SK-N-SH (cell line): ENCODE measurements at regions not wholly inside any gene's neighbourhood (a gene's known extent, or its start where the extent isn't known, plus 50 kb on each side); places are given as distances from the start of the nearest gene placed in this dataset.
A peak's percentile ranks its signal among the peaks of the same experiment; 100 is the strongest.

Source experiments
- CTCF ChIA-PET: fragments of 300-600, 350-600 bp; formaldehyde crosslinking; extraction: SDS; loops from one replicate; lab custom pipeline; 2021; lab: Yijun Ruan, JAX
- POLR2A ChIA-PET: fragments of 350-600 bp; sonication (Branson Sonifier 250); formaldehyde crosslinking; extraction: SDS; loops from one replicate; lab custom pipeline; 2020; ENCODE audit warnings: antibody characterized with exemption, inconsistent platforms; lab: Yijun Ruan, JAX
- DNase-seq: peaks from one replicate; pipeline ENCODE4 v3.0.0; 2012
- H2AFZ ChIP-seq: fragments of 200-600 bp; sonication (generic); 2 replicates; pipeline ENCODE4 v1.8.1; 2016; ENCODE audit warnings: antibody characterized with exemption, mild to moderate bottlenecking, low read depth
- H3F3A ChIP-seq: fragments of 200-600 bp; sonication (generic); replicated peaks from 2 replicates; pipeline ENCODE3; 2016; ENCODE audit warnings: antibody characterized with exemption, mild to moderate bottlenecking; ENCODE audit not compliant: insufficient read depth
- H3K27ac ChIP-seq, 2 experiments: fragments of 200-500 bp in 1 of 2; fragments of 200-600 bp in 1 of 2; sonication (Bioruptor generic) in 1 of 2; sonication (generic), shearing (Covaris generic) in 1 of 2; 2 replicates each; pipeline versions ENCODE4 v1.5.1 to v1.6.1; 2014 to 2016; ENCODE audit warnings: low read depth in 2 of 2, inconsistent platforms in 1 of 2, low read length in 1 of 2, mild to moderate bottlenecking in 1 of 2, mixed read lengths in 1 of 2
- H3K27me3 ChIP-seq: fragments of 200-600 bp; sonication (generic), shearing (Covaris generic); 2 replicates; pipeline ENCODE4 v1.6.1; 2016; ENCODE audit warnings: mixed run types; ENCODE audit not compliant: insufficient read depth
- H3K36me3 ChIP-seq, 2 experiments: fragments of 200-500 bp in 1 of 2; fragments of 200-600 bp in 1 of 2; sonication (Bioruptor generic) in 1 of 2; sonication (generic) in 1 of 2; replicated peaks in 1 of 2; 2 replicates each; pipeline versions ENCODE3 to v1.5.1; 2014 to 2016; ENCODE audit warnings: low read length in 1 of 2, mild to moderate bottlenecking in 1 of 2; ENCODE audit not compliant: insufficient read depth in 2 of 2, control insufficient read depth in 1 of 2
- H3K4me1 ChIP-seq, 2 experiments: fragments of 200-500 bp in 1 of 2; fragments of 200-600 bp in 1 of 2; sonication (Bioruptor generic) in 1 of 2; sonication (generic), shearing (Covaris generic) in 1 of 2; 2 replicates each; pipeline versions ENCODE4 v1.5.1 to v1.6.1; 2014 to 2016; ENCODE audit warnings: low read depth in 1 of 2, low read length in 1 of 2, mixed run types in 1 of 2; ENCODE audit not compliant: insufficient read depth in 2 of 2, control insufficient read depth in 1 of 2
- H3K4me2 ChIP-seq: fragments of 200-600 bp; sonication (generic), shearing (Covaris generic); 2 replicates; pipeline ENCODE4 v1.6.1; 2017; ENCODE audit warnings: mixed run types
- H3K4me3 ChIP-seq, 2 experiments: fragments of 200-500 bp in 1 of 2; fragments of 200-600 bp in 1 of 2; sonication (Bioruptor generic) in 1 of 2; sonication (generic), shearing (Covaris generic) in 1 of 2; 2 replicates each; pipeline versions ENCODE4 v1.5.1 to v1.8.1; 2014 to 2016; ENCODE audit warnings: low read depth in 2 of 2, inconsistent platforms in 1 of 2, low read length in 1 of 2, mild to moderate bottlenecking in 1 of 2, mixed read lengths in 1 of 2, moderate library complexity in 1 of 2
- H3K79me2 ChIP-seq: fragments of 200-600 bp; sonication (generic); 2 replicates; pipeline ENCODE4 v1.8.1; 2017; ENCODE audit warnings: mild to moderate bottlenecking; ENCODE audit not compliant: insufficient read depth
- H3K9ac ChIP-seq: fragments of 200-600 bp; sonication (generic); 2 replicates; pipeline ENCODE4 v1.6.1; 2017; ENCODE audit warnings: mixed run types
- H3K9me2 ChIP-seq: fragments of 200-600 bp; sonication (generic); 2 replicates; pipeline ENCODE4 v1.6.1; 2017; ENCODE audit warnings: mixed run types
- H3K9me3 ChIP-seq: fragments of 200-600 bp; sonication (generic); 2 replicates; pipeline ENCODE4 v1.6.1; 2017; ENCODE audit warnings: mixed run types, mild to moderate bottlenecking, moderate library complexity
- H4K20me1 ChIP-seq: fragments of 200-600 bp; sonication (generic); 2 replicates; pipeline ENCODE4 v1.6.1; 2017; ENCODE audit warnings: mild to moderate bottlenecking, mixed run types; ENCODE audit not compliant: insufficient read depth
- FOXJ3 ChIP-seq: sonication (generic); formaldehyde crosslinking; IDR thresholded peaks from 2 replicates; pipeline ENCODE4 v1.5.1; 2020; ENCODE audit warnings: mild to moderate bottlenecking, missing genetic modification reagents
- GATA2 ChIP-seq: sonication (generic); formaldehyde crosslinking; IDR thresholded peaks from 2 replicates; pipeline ENCODE4 v1.5.0; 2020; ENCODE audit warnings: mild to moderate bottlenecking, missing genetic modification reagents
- MAX ChIP-seq: IDR thresholded peaks from 2 replicates; pipeline ENCODE4 v1.4.0; 2012; ENCODE audit warnings: low read depth
- NRF1 ChIP-seq: IDR thresholded peaks from 2 replicates; pipeline ENCODE4 v1.6.1; 2012; ENCODE audit warnings: low read depth, mild to moderate bottlenecking, low read length
- RCOR1 ChIP-seq: fragments of 150-350 bp; IDR thresholded peaks from 2 replicates; pipeline ENCODE4 v1.6.1; 2017; ENCODE audit warnings: antibody characterized with exemption, low read length
- REST ChIP-seq: IDR thresholded peaks from 2 replicates; pipeline ENCODE4 v1.6.1; 2012; ENCODE audit warnings: mild to moderate bottlenecking, low read depth, low read length, moderate library complexity
- RXRA ChIP-seq: IDR thresholded peaks from 2 replicates; pipeline ENCODE4 v1.4.0; 2012; ENCODE audit warnings: low read depth, mild to moderate bottlenecking, borderline replicate concordance
- WGBS: methylation state at CpG from one replicate; pipeline ENCODE4 v1.1.6; 2017; ENCODE audit warnings: low lambda C conversion rate; 5-methylcytosine and 5-hydroxymethylcytosine counted together

DNA sequence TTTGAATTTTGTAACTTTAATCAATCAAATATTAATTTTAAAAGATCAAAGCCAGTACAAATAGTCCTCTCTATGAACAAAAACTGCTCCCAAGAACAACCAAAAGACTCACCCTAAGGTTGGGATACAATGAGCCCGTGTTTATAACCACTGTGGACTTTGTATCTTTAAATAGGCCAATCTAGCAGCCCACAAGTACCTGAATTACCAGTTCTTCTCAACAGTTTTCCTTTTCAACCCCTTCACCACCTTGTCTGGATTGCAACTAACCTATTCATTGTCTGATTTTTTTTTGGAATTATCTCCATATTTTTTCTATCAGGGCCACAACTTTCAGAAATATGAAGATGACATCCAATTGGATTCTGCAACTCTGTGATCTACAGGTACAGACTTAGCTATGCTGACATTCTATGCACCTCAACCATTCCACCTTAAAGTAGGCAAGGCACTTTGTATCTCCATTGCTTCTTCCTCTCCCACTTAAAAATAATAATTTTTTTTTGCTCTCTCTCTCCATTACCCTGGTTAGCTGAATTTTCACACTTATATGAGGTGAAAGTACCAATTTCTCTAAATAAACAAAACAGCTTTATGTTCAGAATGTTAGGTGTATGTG lies 81.9 kb upstream of the MAPRE2 start:
- H3K79me2 ChIP-seq: no peaks in the 10 kb centered on the region
- H3K9me3 ChIP-seq: no peaks in the 10 kb centered on the region
- no peak overlapping the region for H3K4me2 ChIP-seq
- no peak overlapping the region for H2AFZ ChIP-seq
- ChIA-PET POLR2A (no interaction called here), CTCF (interaction anchor here (1.2 kb wide), 1 partner anchor 17 kb away, joined by 3 read pairs; no protein-coding TSS in a partner anchor)
- TF ChIP-seq MAX: no peak
- TF ChIP-seq RXRA: no peak
- TF ChIP-seq, all 33 proteins: peak for 0
- no peak overlapping the region for H3K4me3 ChIP-seq
- no peaks in the 10 kb centered on the region for H4K20me1 ChIP-seq
- 0 out of 2 replicates have a peak, but pooled peaks cover 4% of the 10 kb centered on the region for H3K9me2 ChIP-seq
- H3K27me3 ChIP-seq: no peaks in the 10 kb centered on the region; the same call in 1 of the 2 replicates
- H3K4me1 ChIP-seq: no peaks in the 10 kb centered on the region
- H3K9ac ChIP-seq: no peak overlapping the region
- H3F3A ChIP-seq: no peaks in the 10 kb centered on the region
- DNase-seq: no peak
- no peak overlapping the region for H3K27ac ChIP-seq
- H3K36me3 ChIP-seq: no peaks in the 10 kb centered on the region
- WGBS: 46% methylated on average over 1 of the region's 1 CpG

DNA sequence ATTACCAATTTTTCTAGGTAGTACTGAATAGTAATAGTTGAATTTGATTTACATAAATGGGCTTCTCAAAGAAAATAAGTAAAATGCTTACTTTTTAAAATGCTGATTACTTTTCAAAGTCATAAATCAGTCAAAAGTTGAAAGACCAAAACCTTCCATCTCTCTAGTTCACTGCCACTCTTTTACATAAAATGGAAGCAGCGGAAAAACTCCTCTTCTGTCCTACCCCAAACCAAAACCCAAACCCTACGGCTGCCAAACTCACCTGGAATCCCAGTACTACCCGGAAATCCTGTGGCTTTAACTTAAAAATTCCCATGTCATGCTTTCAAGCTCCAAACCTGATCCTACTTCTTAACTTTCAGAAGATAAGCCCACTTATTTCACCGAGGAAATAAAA lies 81.2 kb upstream of the MAPRE2 start:
- no peak overlapping the region for H3K27ac ChIP-seq
- H3K27me3 ChIP-seq: no peaks in the 10 kb centered on the region; the same call in 1 of the 2 replicates
- no peak overlapping the region for H3K4me3 ChIP-seq
- H3K9ac ChIP-seq: no peak overlapping the region
- H3K9me2 ChIP-seq: 0 out of 2 replicates have a peak, but pooled peaks cover 4% of the 10 kb centered on the region
- 56% methylated on average over 4 of the region's 4 CpGs for WGBS
- no peak overlapping the region for H3K4me2 ChIP-seq
- peaks cover 0 to 1% of the 10 kb centered on the region in 2 experiments; a peak in 1 of 4 replicates for H3K4me1 ChIP-seq
- TF ChIP-seq REST: no peak
- no peak for TF ChIP-seq NRF1
- no peak for TF ChIP-seq FOXJ3 (CRISPR knock-in tag)
- no peaks in the 10 kb centered on the region for H3K9me3 ChIP-seq
- H3K36me3 ChIP-seq: no peaks in the 10 kb centered on the region
- no peak overlapping the region for H2AFZ ChIP-seq
- H3F3A ChIP-seq: no peaks in the 10 kb centered on the region
- CTCF ChIA-PET: no interaction called here
- no peaks in the 10 kb centered on the region for H4K20me1 ChIP-seq
- no peak for DNase-seq
- POLR2A ChIA-PET: no interaction called here
- no peaks in the 10 kb centered on the region for H3K79me2 ChIP-seq

DNA sequence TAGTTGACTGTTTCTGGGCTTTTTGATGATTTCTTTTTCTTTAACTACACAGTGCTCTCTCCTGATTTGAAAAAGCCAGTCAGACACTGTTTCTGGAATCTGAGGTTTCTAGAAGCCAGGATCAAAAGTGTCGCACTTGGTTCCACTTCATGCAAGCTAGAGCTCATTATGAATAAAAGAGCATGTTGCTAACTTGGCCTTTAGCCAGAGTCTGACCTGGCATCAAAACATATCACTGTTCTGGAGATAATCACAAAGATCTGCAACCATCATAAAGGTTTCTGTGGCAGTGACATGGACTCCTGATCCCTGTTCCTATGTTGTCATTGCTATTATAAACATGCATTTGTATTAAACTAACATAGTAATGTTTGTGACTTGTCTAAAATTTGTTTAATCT lies 76.1 kb upstream of the MAPRE2 start:
- Histone ChIP-seq H3K9me2 (no peaks in the 10 kb centered on the region), H3K4me3 (no peak overlapping the region), H2AFZ (no peak overlapping the region), H3K79me2 (no peaks in the 10 kb centered on the region), H3F3A (no peaks in the 10 kb centered on the region), H3K27ac (no peak overlapping the region; a peak in 1 of 4 replicates), H3K9ac (no peak overlapping the region), H3K4me2 (no peak overlapping the region), H4K20me1 (no peaks in the 10 kb centered on the region), H3K9me3 (no peaks in the 10 kb centered on the region), H3K36me3 (no peaks in the 10 kb centered on the region), H3K4me1 (peaks cover 0 to 3% of the 10 kb centered on the region in 2 experiments; a peak in 1 of 4 replicates), H3K27me3 (no peaks in the 10 kb centered on the region; the same call in 1 of the 2 replicates)
- WGBS: 62% methylated on average over 1 of the region's 1 CpG
- TF ChIP-seq GATA2 (CRISPR knock-in tag) (peak; percentile 65), RCOR1 (no peak)
- ChIA-PET POLR2A (no interaction called here), CTCF (no interaction called here)
- peak; percentile 30 for DNase-seq
